Neural cell (in vitro differentiated cells): ENCODE measurements at regions not wholly inside any gene's neighbourhood (a gene's known extent, or its start where the extent isn't known, plus 50 kb on each side); places are given as distances from the start of the nearest gene placed in this dataset.
"Not testable (repeated sequence)": the region's sequence is repeated elsewhere in the genome, so short reads cannot be mapped to it uniquely, and the experiment has no call there.

Experiments
- H2AFZ ChIP-seq: fragments of 200-600, 300-800 bp; sonication (generic), shearing (Covaris generic); 2 replicates; pipeline ENCODE4 v1.6.0; 2014; ENCODE audit warnings: low read depth, mild to moderate bottlenecking, antibody characterized with exemption, low read length, moderate library complexity
- H3F3A ChIP-seq: fragments of 200-600 bp; shearing (Covaris generic); 2 replicates; pipeline ENCODE4 v1.6.1; 2016; ENCODE audit warnings: mild to moderate bottlenecking, moderate library complexity, mixed read lengths, antibody characterized with exemption, low read length; ENCODE audit not compliant: insufficient read depth, poor library complexity, severe bottlenecking
- H3K27ac ChIP-seq: fragments of 200-600, 300-800 bp; sonication (generic), shearing (Covaris generic); 2 replicates; pipeline ENCODE4 v1.5.1; 2014; ENCODE audit warnings: mild to moderate bottlenecking, low read length, moderate library complexity
- H3K27me3 ChIP-seq: fragments of 300-800, 200-600 bp; sonication (generic), shearing (Covaris generic); 2 replicates; pipeline ENCODE4 v1.6.0; 2014; ENCODE audit warnings: mild to moderate bottlenecking, low read depth, low read length, moderate library complexity; ENCODE audit not compliant: insufficient read depth
- H3K36me3 ChIP-seq: fragments of 300-800, 200-600 bp; sonication (generic), shearing (Covaris generic); 2 replicates; pipeline ENCODE4 v1.5.1; 2014; ENCODE audit warnings: mild to moderate bottlenecking, antibody characterized with exemption, low read length, moderate library complexity; ENCODE audit not compliant: insufficient read depth
- H3K4me2 ChIP-seq: fragments of 300-800, 200-600 bp; sonication (generic), shearing (Covaris generic); 2 replicates; pipeline ENCODE4 v1.6.0; 2014; ENCODE audit warnings: mild to moderate bottlenecking, low read length
- H3K4me3 ChIP-seq: fragments of 300-800, 200-600 bp; sonication (generic), shearing (Covaris generic); 2 replicates; pipeline ENCODE4 v1.5.1; 2014; ENCODE audit warnings: mild to moderate bottlenecking, low read length, moderate library complexity
- H3K79me2 ChIP-seq: fragments of 200-600 bp; shearing (Covaris generic); replicated peaks from 2 replicates; pipeline ENCODE4 v1.6.0; 2014; ENCODE audit warnings: mild to moderate bottlenecking, low read length, moderate library complexity; ENCODE audit not compliant: insufficient read depth
- H3K9ac ChIP-seq: fragments of 300-800, 200-600 bp; sonication (generic), shearing (Covaris generic); 2 replicates; pipeline ENCODE4 v1.6.1; 2016; ENCODE audit warnings: mild to moderate bottlenecking, low read length, mixed read lengths
- H3K9me2 ChIP-seq: fragments of 200-600 bp; shearing (Covaris generic); 2 replicates; pipeline ENCODE4 v1.6.1; 2016; ENCODE audit warnings: mild to moderate bottlenecking, low read length, mixed read lengths; ENCODE audit not compliant: insufficient read depth
- H3K9me3 ChIP-seq: fragments of 200-600, 300-800 bp; sonication (generic), shearing (Covaris generic); 2 replicates; pipeline ENCODE4 v1.6.1; 2016; ENCODE audit warnings: mild to moderate bottlenecking, mixed run types, low read length, moderate library complexity, mixed read lengths
- H4K20me1 ChIP-seq: fragments of 200-600 bp; shearing (Covaris generic); 2 replicates; pipeline ENCODE4 v1.6.1; 2016; ENCODE audit warnings: mild to moderate bottlenecking, mixed run types; ENCODE audit not compliant: insufficient read depth
- EP300 ChIP-seq: fragments of 450-650 bp; conservative IDR thresholded peaks from 2 replicates; pipeline ENCODE4 v1.6.1; 2014; ENCODE audit warnings: antibody characterized with exemption, mild to moderate bottlenecking, moderate library complexity; ENCODE audit not compliant: poor library complexity, severe bottlenecking
- EZH2 ChIP-seq: fragments of 200-600, 300-800 bp; shearing (Covaris generic), sonication (generic); IDR thresholded peaks from 2 replicates; pipeline ENCODE4 v1.6.1; 2014; ENCODE audit warnings: antibody characterized with exemption, low read length, borderline replicate concordance, mild to moderate bottlenecking; ENCODE audit not compliant: insufficient read depth, poor library complexity, severe bottlenecking
- MXI1 ChIP-seq: fragments of 450-650 bp; conservative IDR thresholded peaks from 2 replicates; pipeline ENCODE4 v1.6.1; 2014; ENCODE audit warnings: antibody characterized with exemption, mild to moderate bottlenecking; ENCODE audit not compliant: poor library complexity, severe bottlenecking
- POLR2AphosphoS5 ChIP-seq: IDR thresholded peaks from 2 replicates; pipeline ENCODE4 v1.6.1; 2012
- RAD21 ChIP-seq: fragments of 450-650 bp; conservative IDR thresholded peaks from 2 replicates; pipeline ENCODE4 v1.6.1; 2014; ENCODE audit warnings: antibody characterized with exemption, mild to moderate bottlenecking, moderate library complexity
- REST ChIP-seq: IDR thresholded peaks from 2 replicates; pipeline ENCODE4 v1.6.1; 2012; ENCODE audit warnings: borderline replicate concordance
- SMC3 ChIP-seq: fragments of 450-650 bp; conservative IDR thresholded peaks from 2 replicates; pipeline ENCODE4 v1.6.1; 2014; ENCODE audit warnings: antibody characterized with exemption, mild to moderate bottlenecking, moderate library complexity; ENCODE audit not compliant: poor library complexity
- TAF1 ChIP-seq: IDR thresholded peaks from 2 replicates; pipeline ENCODE4 v1.6.1; 2012; ENCODE audit warnings: low read depth
- TF ChIP-seq, protein P1 (sequence below): fragments of 450-650 bp; IDR thresholded peaks from 2 replicates; pipeline ENCODE4 v1.5.1; 2014; ENCODE audit warnings: antibody characterized with exemption, mild to moderate bottlenecking, moderate library complexity; ENCODE audit not compliant: poor library complexity, severe bottlenecking

DNA sequence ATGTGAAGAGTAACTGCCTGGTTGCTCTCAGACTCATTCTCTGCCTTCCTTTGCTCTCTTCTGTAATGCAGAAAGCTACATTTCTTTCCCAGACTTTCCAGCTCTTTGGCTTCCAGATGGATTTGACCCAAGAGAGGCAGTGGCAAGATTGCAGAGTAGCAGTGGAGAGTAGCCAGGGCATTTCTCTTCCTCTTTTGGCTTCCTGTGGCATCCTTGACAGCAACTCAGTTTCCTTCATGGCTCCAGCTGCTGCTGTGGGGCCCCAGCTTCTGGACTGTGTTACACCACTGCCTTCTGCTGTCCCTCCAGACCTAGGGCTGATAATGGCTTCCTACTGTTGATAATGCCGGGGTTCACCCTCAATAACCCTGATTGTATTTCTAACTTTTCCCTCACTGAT lies 469.4 kb upstream of the SPRED2 start:
- H3K4me2 ChIP-seq = no peak overlapping the region
- no peak for TF ChIP-seq TAF1
- no peak for TF ChIP-seq POLR2AphosphoS5
- TF ChIP-seq EZH2 = no peak
- no peak for TF ChIP-seq REST
- TF ChIP-seq RAD21 = no peak
- TF ChIP-seq EP300 = no peak
- no peak for TF ChIP-seq MXI1
- no peak for TF ChIP-seq SMC3
- TF ChIP-seq, protein P1, sequence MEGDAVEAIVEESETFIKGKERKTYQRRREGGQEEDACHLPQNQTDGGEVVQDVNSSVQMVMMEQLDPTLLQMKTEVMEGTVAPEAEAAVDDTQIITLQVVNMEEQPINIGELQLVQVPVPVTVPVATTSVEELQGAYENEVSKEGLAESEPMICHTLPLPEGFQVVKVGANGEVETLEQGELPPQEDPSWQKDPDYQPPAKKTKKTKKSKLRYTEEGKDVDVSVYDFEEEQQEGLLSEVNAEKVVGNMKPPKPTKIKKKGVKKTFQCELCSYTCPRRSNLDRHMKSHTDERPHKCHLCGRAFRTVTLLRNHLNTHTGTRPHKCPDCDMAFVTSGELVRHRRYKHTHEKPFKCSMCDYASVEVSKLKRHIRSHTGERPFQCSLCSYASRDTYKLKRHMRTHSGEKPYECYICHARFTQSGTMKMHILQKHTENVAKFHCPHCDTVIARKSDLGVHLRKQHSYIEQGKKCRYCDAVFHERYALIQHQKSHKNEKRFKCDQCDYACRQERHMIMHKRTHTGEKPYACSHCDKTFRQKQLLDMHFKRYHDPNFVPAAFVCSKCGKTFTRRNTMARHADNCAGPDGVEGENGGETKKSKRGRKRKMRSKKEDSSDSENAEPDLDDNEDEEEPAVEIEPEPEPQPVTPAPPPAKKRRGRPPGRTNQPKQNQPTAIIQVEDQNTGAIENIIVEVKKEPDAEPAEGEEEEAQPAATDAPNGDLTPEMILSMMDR = no peak

GRCh38 chr2:65896446-65896845 lies 464.0 kb upstream of the SPRED2 start:
- Histone ChIP-seq H3K9ac (no peak overlapping the region), H3K4me2 (no peak overlapping the region), H3K36me3 (no peaks in the 10 kb centered on the region), H2AFZ (no peak overlapping the region), H4K20me1 (no peaks in the 10 kb centered on the region), H3K27me3 (no peaks in the 10 kb centered on the region), H3K4me3 (no peak overlapping the region), H3K9me3 (no peaks in the 10 kb centered on the region), H3F3A (no peaks in the 10 kb centered on the region), H3K9me2 (no peaks in the 10 kb centered on the region), H3K79me2 (no peaks in the 10 kb centered on the region), H3K27ac (no peak overlapping the region)
- TF ChIP-seq POLR2AphosphoS5 (no peak), RAD21 (no peak), EZH2 (no peak), REST (no peak), SMC3 (no peak), TAF1 (no peak), EP300 (no peak), MXI1 (no peak)
- TF ChIP-seq, protein P1 = no peak

More for the DNA sequence above, 469.4 kb upstream of the SPRED2 start:
- H3K36me3 ChIP-seq = no peaks in the 10 kb centered on the region
- H3K9me3 ChIP-seq = no peaks in the 10 kb centered on the region
- no peaks in the 10 kb centered on the region for H3K79me2 ChIP-seq
- no peak overlapping the region for H2AFZ ChIP-seq
- no peaks in the 10 kb centered on the region for H3K9me2 ChIP-seq
- no peaks in the 10 kb centered on the region for H3K27me3 ChIP-seq
- no peaks in the 10 kb centered on the region for H4K20me1 ChIP-seq
- H3K4me3 ChIP-seq = no peak overlapping the region
- H3K9ac ChIP-seq = no peak overlapping the region
- no peak overlapping the region for H3K27ac ChIP-seq
- H3F3A ChIP-seq = no peaks in the 10 kb centered on the region

GRCh38 chr2:65890131-65890530 lies 457.7 kb upstream of the SPRED2 start:
- not testable (repeated sequence) for H3K27ac ChIP-seq, H3K9me2 ChIP-seq, H3K9me3 ChIP-seq, H3K4me3 ChIP-seq, H3K9ac ChIP-seq, H3K36me3 ChIP-seq, H2AFZ ChIP-seq, H3K27me3 ChIP-seq, H3F3A ChIP-seq, H3K79me2 ChIP-seq, H3K4me2 ChIP-seq, H4K20me1 ChIP-seq
